ENCODE measurements at regions not wholly inside any gene's neighbourhood (a gene's known extent, or its start where the extent isn't known, plus 50 kb on each side); places are given as distances from the start of the nearest gene placed in this dataset.

DNA sequence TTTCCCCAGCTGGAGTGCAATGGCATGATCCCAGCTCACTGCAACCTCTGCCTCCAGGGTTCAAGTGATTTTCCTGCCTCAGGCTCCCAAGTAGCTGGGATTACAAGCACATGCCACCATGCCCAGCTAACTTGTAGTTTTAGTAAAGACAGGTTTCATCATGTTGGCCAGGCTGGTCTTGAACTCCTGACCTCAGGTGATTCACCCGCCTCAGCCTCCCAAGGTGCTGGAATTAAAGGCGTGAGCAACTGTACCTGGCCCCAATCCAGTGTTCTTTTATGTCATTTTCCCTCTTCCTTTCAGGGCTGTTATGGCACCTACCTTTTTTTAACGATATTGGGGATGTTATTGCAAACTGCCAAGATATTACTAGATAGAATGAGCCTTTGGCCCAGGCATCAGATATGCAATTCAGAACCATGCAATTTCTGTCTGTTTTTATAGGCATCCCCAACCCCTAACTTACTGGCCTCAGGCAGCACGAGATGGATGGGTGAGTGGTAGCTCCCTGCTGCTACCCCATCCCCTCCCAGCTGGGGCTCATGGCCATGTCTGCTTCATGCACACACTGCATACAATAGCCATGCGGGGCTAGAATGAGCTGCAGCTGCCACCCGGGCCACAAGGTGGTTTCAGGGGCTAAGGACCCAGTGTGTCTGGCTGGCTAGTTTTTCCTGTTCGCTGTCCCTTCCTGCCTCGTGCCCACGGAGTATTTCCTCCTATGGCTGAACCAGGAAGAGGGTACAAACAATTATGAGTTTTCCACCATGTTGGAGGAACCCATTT, 1080.1 kb upstream of the SORCS1 start:
- Histone ChIP-seq H3K36me3 (ENCODE audit: insufficient read depth) (peaks cover 24% of the 10 kb centered on the region), H3K4me3 (no peak overlapping the region), H3K27me3 (ENCODE audit: insufficient read depth) (no peaks in the 10 kb centered on the region), H3K4me1 (ENCODE audit: insufficient read depth) (no peaks in the 10 kb centered on the region), H4K20me1 (replicated peaks; ENCODE audit: insufficient read depth) (no peaks in the 10 kb centered on the region), H3F3A (replicated peaks; ENCODE audit: low read depth) (no peaks in the 10 kb centered on the region), H3K4me2 (no peak overlapping the region), H3K9me2 (ENCODE audit: insufficient read depth) (no peaks in the 10 kb centered on the region; the same call in 1 of the 2 replicates), H3K79me2 (replicated peaks; ENCODE audit: insufficient read depth) (no peaks in the 10 kb centered on the region), H2AFZ (no peak overlapping the region), H3K27ac (ENCODE audit: low read depth) (no peak overlapping the region)
- H3K4me3 Mint-ChIP-seq, result no peak overlapping the region
- DNase-seq (ENCODE audit: low spot score) (no peak), ATAC-seq (no peak)
- H3K9me3 Mint-ChIP-seq, result peaks cover 65% of the 10 kb centered on the region
- H3K36me3 Mint-ChIP-seq (ENCODE audit: low read depth), result peaks cover 46% of the 10 kb centered on the region; the same call in 2 of the 3 replicates
- H3K27me3 Mint-ChIP-seq (ENCODE audit: insufficient read depth, low read depth, poor library complexity), result no peaks in the 10 kb centered on the region
- peaks cover 4% of the 10 kb centered on the region; the same call in 1 of the 3 replicates for H3K4me1 Mint-ChIP-seq
- TF ChIP-seq, protein P1, sequence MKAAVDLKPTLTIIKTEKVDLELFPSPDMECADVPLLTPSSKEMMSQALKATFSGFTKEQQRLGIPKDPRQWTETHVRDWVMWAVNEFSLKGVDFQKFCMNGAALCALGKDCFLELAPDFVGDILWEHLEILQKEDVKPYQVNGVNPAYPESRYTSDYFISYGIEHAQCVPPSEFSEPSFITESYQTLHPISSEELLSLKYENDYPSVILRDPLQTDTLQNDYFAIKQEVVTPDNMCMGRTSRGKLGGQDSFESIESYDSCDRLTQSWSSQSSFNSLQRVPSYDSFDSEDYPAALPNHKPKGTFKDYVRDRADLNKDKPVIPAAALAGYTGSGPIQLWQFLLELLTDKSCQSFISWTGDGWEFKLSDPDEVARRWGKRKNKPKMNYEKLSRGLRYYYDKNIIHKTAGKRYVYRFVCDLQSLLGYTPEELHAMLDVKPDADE (IDR thresholded peaks at IDR 0.05), result no peak
- TF ChIP-seq ZNF114 (CRISPR knock-in tag; IDR thresholded peaks at IDR 0.05), result no peak
- TF ChIP-seq, protein P2, sequence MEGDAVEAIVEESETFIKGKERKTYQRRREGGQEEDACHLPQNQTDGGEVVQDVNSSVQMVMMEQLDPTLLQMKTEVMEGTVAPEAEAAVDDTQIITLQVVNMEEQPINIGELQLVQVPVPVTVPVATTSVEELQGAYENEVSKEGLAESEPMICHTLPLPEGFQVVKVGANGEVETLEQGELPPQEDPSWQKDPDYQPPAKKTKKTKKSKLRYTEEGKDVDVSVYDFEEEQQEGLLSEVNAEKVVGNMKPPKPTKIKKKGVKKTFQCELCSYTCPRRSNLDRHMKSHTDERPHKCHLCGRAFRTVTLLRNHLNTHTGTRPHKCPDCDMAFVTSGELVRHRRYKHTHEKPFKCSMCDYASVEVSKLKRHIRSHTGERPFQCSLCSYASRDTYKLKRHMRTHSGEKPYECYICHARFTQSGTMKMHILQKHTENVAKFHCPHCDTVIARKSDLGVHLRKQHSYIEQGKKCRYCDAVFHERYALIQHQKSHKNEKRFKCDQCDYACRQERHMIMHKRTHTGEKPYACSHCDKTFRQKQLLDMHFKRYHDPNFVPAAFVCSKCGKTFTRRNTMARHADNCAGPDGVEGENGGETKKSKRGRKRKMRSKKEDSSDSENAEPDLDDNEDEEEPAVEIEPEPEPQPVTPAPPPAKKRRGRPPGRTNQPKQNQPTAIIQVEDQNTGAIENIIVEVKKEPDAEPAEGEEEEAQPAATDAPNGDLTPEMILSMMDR (conservative IDR thresholded peaks at IDR 0.05; ENCODE audit: low read depth in 2 of 2), result no peak
- TF ChIP-seq NANOG (IDR thresholded peaks at IDR 0.05; ENCODE audit: borderline replicate concordance), result no peak
- TF ChIP-seq ZNF331 (CRISPR knock-in tag; IDR thresholded peaks at IDR 0.05; ENCODE audit: low read depth), result no peak
- TF ChIP-seq JUNB (IDR thresholded peaks at IDR 0.05; ENCODE audit: unreplicated experiment), result no peak
- TF ChIP-seq STAT1 (IDR thresholded peaks at IDR 0.05; ENCODE audit: unreplicated experiment), result no peak
- TF ChIP-seq, protein P3, sequence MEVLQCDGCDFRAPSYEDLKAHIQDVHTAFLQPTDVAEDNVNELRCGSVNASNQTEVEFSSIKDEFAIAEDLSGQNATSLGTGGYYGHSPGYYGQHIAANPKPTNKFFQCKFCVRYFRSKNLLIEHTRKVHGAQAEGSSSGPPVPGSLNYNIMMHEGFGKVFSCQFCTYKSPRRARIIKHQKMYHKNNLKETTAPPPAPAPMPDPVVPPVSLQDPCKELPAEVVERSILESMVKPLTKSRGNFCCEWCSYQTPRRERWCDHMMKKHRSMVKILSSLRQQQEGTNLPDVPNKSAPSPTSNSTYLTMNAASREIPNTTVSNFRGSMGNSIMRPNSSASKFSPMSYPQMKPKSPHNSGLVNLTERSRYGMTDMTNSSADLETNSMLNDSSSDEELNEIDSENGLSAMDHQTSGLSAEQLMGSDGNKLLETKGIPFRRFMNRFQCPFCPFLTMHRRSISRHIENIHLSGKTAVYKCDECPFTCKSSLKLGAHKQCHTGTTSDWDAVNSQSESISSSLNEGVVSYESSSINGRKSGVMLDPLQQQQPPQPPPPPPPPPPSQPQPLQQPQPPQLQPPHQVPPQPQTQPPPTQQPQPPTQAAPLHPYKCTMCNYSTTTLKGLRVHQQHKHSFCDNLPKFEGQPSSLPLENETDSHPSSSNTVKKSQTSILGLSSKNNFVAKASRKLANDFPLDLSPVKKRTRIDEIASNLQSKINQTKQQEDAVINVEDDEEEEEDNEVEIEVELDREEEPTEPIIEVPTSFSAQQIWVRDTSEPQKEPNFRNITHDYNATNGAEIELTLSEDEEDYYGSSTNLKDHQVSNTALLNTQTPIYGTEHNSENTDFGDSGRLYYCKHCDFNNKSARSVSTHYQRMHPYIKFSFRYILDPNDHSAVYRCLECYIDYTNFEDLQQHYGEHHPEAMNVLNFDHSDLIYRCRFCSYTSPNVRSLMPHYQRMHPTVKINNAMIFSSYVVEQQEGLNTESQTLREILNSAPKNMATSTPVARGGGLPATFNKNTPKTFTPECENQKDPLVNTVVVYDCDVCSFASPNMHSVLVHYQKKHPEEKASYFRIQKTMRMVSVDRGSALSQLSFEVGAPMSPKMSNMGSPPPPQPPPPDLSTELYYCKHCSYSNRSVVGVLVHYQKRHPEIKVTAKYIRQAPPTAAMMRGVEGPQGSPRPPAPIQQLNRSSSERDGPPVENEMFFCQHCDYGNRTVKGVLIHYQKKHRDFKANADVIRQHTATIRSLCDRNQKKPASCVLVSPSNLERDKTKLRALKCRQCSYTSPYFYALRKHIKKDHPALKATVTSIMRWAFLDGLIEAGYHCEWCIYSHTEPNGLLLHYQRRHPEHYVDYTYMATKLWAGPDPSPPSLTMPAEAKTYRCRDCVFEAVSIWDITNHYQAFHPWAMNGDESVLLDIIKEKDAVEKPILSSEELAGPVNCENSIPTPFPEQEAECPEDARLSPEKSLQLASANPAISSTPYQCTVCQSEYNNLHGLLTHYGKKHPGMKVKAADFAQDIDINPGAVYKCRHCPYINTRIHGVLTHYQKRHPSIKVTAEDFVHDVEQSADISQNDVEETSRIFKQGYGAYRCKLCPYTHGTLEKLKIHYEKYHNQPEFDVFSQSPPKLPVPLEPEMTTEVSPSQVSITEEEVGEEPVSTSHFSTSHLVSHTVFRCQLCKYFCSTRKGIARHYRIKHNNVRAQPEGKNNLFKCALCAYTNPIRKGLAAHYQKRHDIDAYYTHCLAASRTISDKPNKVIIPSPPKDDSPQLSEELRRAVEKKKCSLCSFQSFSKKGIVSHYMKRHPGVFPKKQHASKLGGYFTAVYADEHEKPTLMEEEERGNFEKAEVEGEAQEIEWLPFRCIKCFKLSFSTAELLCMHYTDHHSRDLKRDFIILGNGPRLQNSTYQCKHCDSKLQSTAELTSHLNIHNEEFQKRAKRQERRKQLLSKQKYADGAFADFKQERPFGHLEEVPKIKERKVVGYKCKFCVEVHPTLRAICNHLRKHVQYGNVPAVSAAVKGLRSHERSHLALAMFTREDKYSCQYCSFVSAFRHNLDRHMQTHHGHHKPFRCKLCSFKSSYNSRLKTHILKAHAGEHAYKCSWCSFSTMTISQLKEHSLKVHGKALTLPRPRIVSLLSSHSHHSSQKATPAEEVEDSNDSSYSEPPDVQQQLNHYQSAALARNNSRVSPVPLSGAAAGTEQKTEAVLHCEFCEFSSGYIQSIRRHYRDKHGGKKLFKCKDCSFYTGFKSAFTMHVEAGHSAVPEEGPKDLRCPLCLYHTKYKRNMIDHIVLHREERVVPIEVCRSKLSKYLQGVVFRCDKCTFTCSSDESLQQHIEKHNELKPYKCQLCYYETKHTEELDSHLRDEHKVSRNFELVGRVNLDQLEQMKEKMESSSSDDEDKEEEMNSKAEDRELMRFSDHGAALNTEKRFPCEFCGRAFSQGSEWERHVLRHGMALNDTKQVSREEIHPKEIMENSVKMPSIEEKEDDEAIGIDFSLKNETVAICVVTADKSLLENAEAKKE (CRISPR knock-in tag; IDR thresholded peaks at IDR 0.05), result no peak
- no peak for TF ChIP-seq CREB1 (CRISPR knock-in tag; IDR thresholded peaks at IDR 0.05; ENCODE audit: low read depth)
- no peak for TF ChIP-seq POLR2AphosphoS5 (IDR thresholded peaks at IDR 0.05; ENCODE audit: low read depth)
- H3K27ac Mint-ChIP-seq, result no peak overlapping the region

Data from GM23338 (cell line).